ENCODE measurements at regions not wholly inside any gene's neighbourhood (a gene's known extent, or its start where the extent isn't known, plus 50 kb on each side); places are given as distances from the start of the nearest gene placed in this dataset.
"Not testable (repeated sequence)": the region's sequence is repeated elsewhere in the genome, so short reads cannot be mapped to it uniquely, and the experiment has no call there.

DNA sequence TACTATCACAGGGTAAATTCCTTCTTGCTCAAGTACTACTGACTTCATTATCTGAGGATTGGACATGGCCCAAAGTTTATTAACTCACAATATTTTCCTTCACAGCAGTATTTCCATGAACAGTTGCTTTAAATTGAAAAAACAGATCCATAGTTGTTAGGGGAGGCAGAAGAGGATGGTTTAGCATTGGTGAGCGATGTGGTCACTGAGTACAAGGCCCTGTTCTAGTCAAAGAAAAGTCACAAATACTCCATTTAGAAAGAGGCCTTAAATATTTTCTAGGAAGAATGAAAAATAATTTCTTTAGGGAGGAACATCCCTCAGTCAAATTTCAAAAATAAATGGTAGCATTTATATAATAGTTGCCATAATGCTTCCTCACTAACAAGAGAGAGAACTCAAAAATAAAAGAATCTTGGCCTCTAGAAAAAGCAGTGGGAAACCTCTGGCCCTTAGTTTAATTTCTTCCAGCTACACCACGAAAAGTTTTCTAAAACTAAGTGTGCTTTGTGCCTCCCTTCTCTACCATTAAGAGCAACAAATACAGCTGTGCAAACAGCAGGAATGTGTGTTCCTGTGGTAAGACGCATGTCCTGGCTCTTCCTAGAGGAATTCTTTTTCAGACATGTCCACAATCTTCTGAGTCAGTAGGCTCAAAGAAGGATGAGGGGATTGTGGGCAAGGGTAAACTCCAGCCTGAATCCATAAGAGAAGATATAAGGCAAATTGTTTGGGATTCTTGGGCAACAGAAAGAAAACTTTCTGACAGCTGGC, 105.7 kb downstream of the HOXA1 start:
- no peak overlapping the region for H3K4me3 ChIP-seq (ENCODE audit: low read depth, low read length)
- H3K9me3 ChIP-seq (ENCODE audit: severe bottlenecking): no peaks in the 10 kb centered on the region
- H3K27ac ChIP-seq: no peak overlapping the region
- H3K27me3 ChIP-seq (ENCODE audit: insufficient read depth, low read depth, severe bottlenecking): no peaks in the 10 kb centered on the region
- DNase-seq: no peak
- TF ChIP-seq, protein P1, sequence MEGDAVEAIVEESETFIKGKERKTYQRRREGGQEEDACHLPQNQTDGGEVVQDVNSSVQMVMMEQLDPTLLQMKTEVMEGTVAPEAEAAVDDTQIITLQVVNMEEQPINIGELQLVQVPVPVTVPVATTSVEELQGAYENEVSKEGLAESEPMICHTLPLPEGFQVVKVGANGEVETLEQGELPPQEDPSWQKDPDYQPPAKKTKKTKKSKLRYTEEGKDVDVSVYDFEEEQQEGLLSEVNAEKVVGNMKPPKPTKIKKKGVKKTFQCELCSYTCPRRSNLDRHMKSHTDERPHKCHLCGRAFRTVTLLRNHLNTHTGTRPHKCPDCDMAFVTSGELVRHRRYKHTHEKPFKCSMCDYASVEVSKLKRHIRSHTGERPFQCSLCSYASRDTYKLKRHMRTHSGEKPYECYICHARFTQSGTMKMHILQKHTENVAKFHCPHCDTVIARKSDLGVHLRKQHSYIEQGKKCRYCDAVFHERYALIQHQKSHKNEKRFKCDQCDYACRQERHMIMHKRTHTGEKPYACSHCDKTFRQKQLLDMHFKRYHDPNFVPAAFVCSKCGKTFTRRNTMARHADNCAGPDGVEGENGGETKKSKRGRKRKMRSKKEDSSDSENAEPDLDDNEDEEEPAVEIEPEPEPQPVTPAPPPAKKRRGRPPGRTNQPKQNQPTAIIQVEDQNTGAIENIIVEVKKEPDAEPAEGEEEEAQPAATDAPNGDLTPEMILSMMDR (IDR thresholded peaks at IDR 0.05; ENCODE audit: low read depth, low read length): no peak
- no peaks in the 10 kb centered on the region for H3K36me3 ChIP-seq

DNA sequence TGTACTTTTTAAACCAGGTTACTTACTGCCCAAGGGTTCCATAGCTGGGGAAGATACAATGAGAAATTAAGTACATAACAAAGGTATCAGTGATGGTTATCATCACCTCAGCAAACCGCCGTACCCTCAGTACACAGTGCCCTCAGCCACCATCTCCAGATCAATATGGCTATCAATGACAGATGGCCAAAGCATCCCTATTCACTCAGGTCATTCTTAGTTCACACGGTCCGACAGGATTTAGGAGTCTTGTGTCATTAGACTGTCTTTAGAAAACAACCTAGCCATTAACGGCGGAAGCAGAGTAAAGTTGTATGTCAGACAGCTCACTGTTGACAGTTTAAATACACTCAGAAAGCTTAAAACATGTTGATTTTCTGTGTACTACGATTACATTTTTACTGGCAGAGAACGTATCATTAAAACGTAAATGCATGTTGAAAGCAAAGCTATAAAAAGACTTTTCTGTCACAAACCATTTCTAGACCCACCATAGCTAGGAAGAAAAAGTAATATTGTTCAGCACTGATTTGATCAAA, 106.9 kb downstream of the HOXA1 start:
- no peaks in the 10 kb centered on the region for H3K36me3 ChIP-seq
- no peaks in the 10 kb centered on the region for H3K9me3 ChIP-seq (ENCODE audit: severe bottlenecking)
- DNase-seq: no peak
- TF ChIP-seq, protein P1 (IDR thresholded peaks at IDR 0.05; ENCODE audit: low read depth, low read length): no peak
- H3K27me3 ChIP-seq (ENCODE audit: insufficient read depth, low read depth, severe bottlenecking): no peaks in the 10 kb centered on the region
- no peak overlapping the region for H3K27ac ChIP-seq
- no peak overlapping the region for H3K4me3 ChIP-seq (ENCODE audit: low read depth, low read length)

- no peak overlapping the region for H3K27ac ChIP-seq
- no peaks in the 10 kb centered on the region for H3K9me3 ChIP-seq (ENCODE audit: severe bottlenecking)
- no peak for DNase-seq
- no peak overlapping the region for H3K4me3 ChIP-seq (ENCODE audit: low read depth, low read length)
- TF ChIP-seq, protein P1 (IDR thresholded peaks at IDR 0.05; ENCODE audit: low read depth, low read length): no peak
- H3K36me3 ChIP-seq: no peaks in the 10 kb centered on the region
- peaks cover 3% of the 10 kb centered on the region for H3K27me3 ChIP-seq (ENCODE audit: insufficient read depth, low read depth, severe bottlenecking)
These were observed 108.5 kb downstream of the HOXA1 start for GRCh38 chr7:26987338-26987737.

DNA sequence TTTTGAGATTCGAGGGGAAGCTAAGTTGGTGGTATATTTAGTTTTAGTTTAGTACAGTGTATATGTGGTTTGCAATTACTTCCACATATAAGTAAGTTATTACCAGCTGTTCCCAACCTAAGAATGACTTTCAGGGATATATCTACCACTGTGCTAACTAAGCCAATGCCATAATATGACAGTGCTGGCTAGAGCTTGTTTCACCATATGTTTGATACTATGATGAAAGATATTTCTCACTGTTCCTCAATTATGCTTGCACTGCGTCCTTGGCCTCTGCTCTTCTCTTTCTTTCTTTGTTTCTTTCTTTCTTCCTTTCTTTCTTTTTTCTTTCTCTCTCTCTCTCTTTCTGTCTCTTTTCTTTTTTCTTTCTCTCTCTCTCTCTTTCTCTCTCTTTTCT, 113.8 kb upstream of the SKAP2 start:
- TF ChIP-seq, protein P1 (IDR thresholded peaks at IDR 0.05; ENCODE audit: low read depth, low read length): no peak
- DNase-seq: no peak
- no peak overlapping the region for H3K27ac ChIP-seq

GRCh38 chr7:26976840-26977239, 112.5 kb upstream of the SKAP2 start:
- Histone ChIP-seq H3K9me3 (ENCODE audit: severe bottlenecking) (peaks cover 3% of the 10 kb centered on the region), H3K36me3 (no peaks in the 10 kb centered on the region), H3K4me3 (ENCODE audit: low read depth, low read length) (no peak overlapping the region), H3K27ac (no peak overlapping the region), H3K27me3 (ENCODE audit: insufficient read depth, low read depth, severe bottlenecking) (no peaks in the 10 kb centered on the region)
- TF ChIP-seq, protein P1 (IDR thresholded peaks at IDR 0.05; ENCODE audit: low read depth, low read length): no peak
- no peak for DNase-seq

More for the DNA sequence above, 113.8 kb upstream of the SKAP2 start:
- Histone ChIP-seq H3K9me3 (ENCODE audit: severe bottlenecking) (no peaks in the 10 kb centered on the region), H3K36me3 (no peaks in the 10 kb centered on the region), H3K4me3 (ENCODE audit: low read depth, low read length) (no peak overlapping the region), H3K27me3 (ENCODE audit: insufficient read depth, low read depth, severe bottlenecking) (peaks cover 3% of the 10 kb centered on the region)

DNA sequence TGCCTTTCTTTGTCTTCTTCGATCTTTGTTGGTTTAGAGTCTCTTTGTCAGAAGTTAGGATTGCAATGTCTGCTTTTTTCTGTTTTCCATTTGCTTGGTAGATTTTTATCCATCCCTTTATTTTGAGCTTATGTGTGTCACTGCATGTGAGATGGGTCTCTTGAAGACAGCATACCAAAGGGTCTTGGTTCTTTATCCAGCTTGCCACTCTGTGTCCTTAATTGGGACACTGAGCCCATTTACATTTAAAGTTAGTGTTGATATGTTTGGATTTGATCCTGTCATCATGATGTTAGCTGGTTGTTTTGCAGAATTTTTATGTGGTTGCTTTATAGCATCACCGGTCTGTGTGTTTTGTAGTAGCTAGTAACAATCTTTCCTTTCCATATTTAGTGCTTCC, 107.5 kb upstream of the SKAP2 start:
- H3K4me3 ChIP-seq (ENCODE audit: low read depth, low read length); DNase-seq; H3K27ac ChIP-seq; H3K27me3 ChIP-seq (ENCODE audit: insufficient read depth, low read depth, severe bottlenecking); H3K9me3 ChIP-seq (ENCODE audit: severe bottlenecking); H3K36me3 ChIP-seq: not testable (repeated sequence)
